Heart right ventricle (tissue), 16 donors: ENCODE measurements at regions not wholly inside any gene's neighbourhood (a gene's known extent, or its start where the extent isn't known, plus 50 kb on each side); places are given as distances from the start of the nearest gene placed in this dataset.
"Not testable (repeated sequence)": the region's sequence is repeated elsewhere in the genome, so short reads cannot be mapped to it uniquely, and the experiment has no call there.

Source experiments
- ATAC-seq, 8 donors: fragments of 200-7000 bp; cut with Tn5 transposase; one replicate each; pipeline ENCODE4 v1.9.1; 2020; ENCODE audit warnings: mild to moderate bottlenecking in 8 of 8, moderate library complexity in 8 of 8, moderate number of reproducible peaks in 1 of 8
- DNase-seq, 2 donors: peaks; one replicate each; pipeline ENCODE4 v3.0.0-alpha.2; 2020
- H3K27ac ChIP-seq, 10 donors: fragments of 200-600 bp; sonication (generic) in 2 of 10; one replicate each; pipeline versions ENCODE4 v1.5.0 to v1.8.0; 2020 to 2022; ENCODE audit warnings: mild to moderate bottlenecking in 3 of 10
- H3K27me3 ChIP-seq, 7 donors: fragments of 200-600 bp; one replicate each; pipeline ENCODE4 v1.8.0; 2021 to 2022; ENCODE audit warnings: mild to moderate bottlenecking in 2 of 7
- H3K36me3 ChIP-seq, 9 donors: fragments of 200-600 bp; sonication (generic) in 1 of 9; one replicate each; pipeline versions ENCODE4 v1.5.0 to v1.8.0; 2020 to 2022; ENCODE audit warnings: mild to moderate bottlenecking in 2 of 9
- H3K4me1 ChIP-seq, 9 donors: fragments of 200-600 bp; sonication (generic) in 1 of 9; one replicate each; pipeline versions ENCODE4 v1.5.0 to v1.8.0; 2020 to 2022; ENCODE audit warnings: mild to moderate bottlenecking in 4 of 9
- H3K4me3 ChIP-seq, 10 donors: fragments of 200-600 bp; sonication (generic) in 2 of 10; one replicate each; pipeline versions ENCODE4 v1.5.0 to v1.8.0; 2020 to 2022; ENCODE audit warnings: mild to moderate bottlenecking in 7 of 10, moderate library complexity in 2 of 10
- H3K9me3 ChIP-seq, 11 donors: fragments of 200-600 bp in 10 of 11; sonication (generic) in 2 of 11; one replicate each; pipeline versions ENCODE4 v1.5.0 to v1.8.0; 2013 to 2022; ENCODE audit warnings: mild to moderate bottlenecking in 2 of 11, control low read depth in 1 of 11, moderate library complexity in 1 of 11
- WGBS, 2 donors: extraction: QIAGEN DNeasy Blood & Tissue Kit; methylation state at CpG; one replicate each; pipeline ENCODE4 v1.1.7; 2013; ENCODE audit warnings: inconsistent platforms in 1 of 2; 5-methylcytosine and 5-hydroxymethylcytosine counted together
- intact Hi-C, 10 donors: fragments of 100-400 bp; cut with DNase I; formaldehyde crosslinking; loops; one replicate each; pipeline versions ENCODE4 v1.11.1 to v1.14.2; 2022
- TF ChIP-seq, protein P1 (sequence below), 9 donors: fragments of 200-600 bp; sonication (generic) in 2 of 9; IDR thresholded peaks; one replicate each; pipeline versions ENCODE4 v1.5.0 to v1.8.0; 2021 to 2022; ENCODE audit warnings: antibody characterized with exemption in 9 of 9, mild to moderate bottlenecking in 5 of 9, moderate library complexity in 1 of 9
- donor health status: Arrhythmogenic right ventricular cardiomyopathy.
- donor health status: ischemic (EF 13 %, LVEDD 7.1; RV severe dilation, severe dysfunction).
- donor health status: healthy with polysubstance abuse.
- donor health status: DM: no; HTN: yes; CAD: no.
- donor health status: DM: no; HTN: no; CAD: no.
- donor health status: ischemic (EF 25% LVEDD 6.9; RV normal size, moderate dysfunction).
- donor health status: ischemic (EF 25% LVEDD 5.7; RV mildly dilated, moderate dysfunction).
- donor health status: healthy.
- donor health status: DM: yes; HTN: yes; CAD: no.
- donor health status: Ischemic cardiomyopathy.
- donor health status: ischemic (EF 35%, LVEDD 5.7; RV mildly dilated, moderate dysfunction).
- donor health status: nonischemic (EF 11% LVEDD 7.7; RV severe dilation, severe dysfunction).
- donor health status: DM: yes; HTN: yes; CAD: no.
- donor health status: PGD.
- donor health status: ischemic (EF 29% LVEDD 5.4; RV normal size, mild dysfunction).
- donor health status: nonischemic (EF 23%, LVEDD 6.1; RV moderate dilation, normal function).

GRCh38 chr13:107801621-107802020 is 413.7 kb downstream of the LIG4 start:
- TF ChIP-seq, protein P1, sequence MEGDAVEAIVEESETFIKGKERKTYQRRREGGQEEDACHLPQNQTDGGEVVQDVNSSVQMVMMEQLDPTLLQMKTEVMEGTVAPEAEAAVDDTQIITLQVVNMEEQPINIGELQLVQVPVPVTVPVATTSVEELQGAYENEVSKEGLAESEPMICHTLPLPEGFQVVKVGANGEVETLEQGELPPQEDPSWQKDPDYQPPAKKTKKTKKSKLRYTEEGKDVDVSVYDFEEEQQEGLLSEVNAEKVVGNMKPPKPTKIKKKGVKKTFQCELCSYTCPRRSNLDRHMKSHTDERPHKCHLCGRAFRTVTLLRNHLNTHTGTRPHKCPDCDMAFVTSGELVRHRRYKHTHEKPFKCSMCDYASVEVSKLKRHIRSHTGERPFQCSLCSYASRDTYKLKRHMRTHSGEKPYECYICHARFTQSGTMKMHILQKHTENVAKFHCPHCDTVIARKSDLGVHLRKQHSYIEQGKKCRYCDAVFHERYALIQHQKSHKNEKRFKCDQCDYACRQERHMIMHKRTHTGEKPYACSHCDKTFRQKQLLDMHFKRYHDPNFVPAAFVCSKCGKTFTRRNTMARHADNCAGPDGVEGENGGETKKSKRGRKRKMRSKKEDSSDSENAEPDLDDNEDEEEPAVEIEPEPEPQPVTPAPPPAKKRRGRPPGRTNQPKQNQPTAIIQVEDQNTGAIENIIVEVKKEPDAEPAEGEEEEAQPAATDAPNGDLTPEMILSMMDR (IDR thresholded peaks at IDR 0.05): no peak
- H3K9me3 ChIP-seq: no peaks in the 10 kb centered on the region
- no peak for ATAC-seq
- DNase-seq: no peak
- H3K27ac ChIP-seq: no peak overlapping the region
- H3K27me3 ChIP-seq: no peaks in the 10 kb centered on the region
- 76% methylated on average over 9 of the region's 9 CpGs for WGBS, 2 donors
- no peak overlapping the region for H3K4me3 ChIP-seq
- H3K4me1 ChIP-seq: no peaks in the 10 kb centered on the region
- intact Hi-C loops: no loop called here
- no peaks in the 10 kb centered on the region for H3K36me3 ChIP-seq

DNA sequence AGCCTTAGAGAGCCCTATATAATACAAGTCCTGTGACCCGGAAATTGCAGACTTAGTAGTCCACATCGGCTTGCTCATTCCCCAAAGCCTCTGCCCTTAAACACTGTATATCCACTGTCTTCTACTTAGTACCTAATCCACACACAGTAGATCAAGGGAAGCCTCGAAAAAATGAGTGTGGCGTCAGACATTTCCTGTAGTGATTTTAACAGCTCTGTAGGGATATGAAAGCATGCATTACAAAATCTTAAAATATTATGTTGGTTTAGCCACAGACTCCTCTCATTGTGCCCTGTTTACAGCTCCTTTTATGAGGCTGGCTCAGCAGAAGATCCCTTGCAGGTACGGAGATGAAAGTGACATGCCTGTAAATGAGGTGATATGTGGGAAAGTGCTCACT is 416.3 kb downstream of the LIG4 start:
- no peaks in the 10 kb centered on the region for H3K9me3 ChIP-seq
- no peak for DNase-seq
- H3K4me3 ChIP-seq: no peak overlapping the region
- intact Hi-C loops: no loop called here
- H3K27ac ChIP-seq: no peak overlapping the region
- ATAC-seq: no peak
- TF ChIP-seq, protein P1 (IDR thresholded peaks at IDR 0.05): no peak
- WGBS, 2 donors: 35 to 45% methylated on average over 5 of the region's 5 CpGs
- no peaks in the 10 kb centered on the region for H3K27me3 ChIP-seq
- no peaks in the 10 kb centered on the region for H3K4me1 ChIP-seq
- H3K36me3 ChIP-seq: no peaks in the 10 kb centered on the region

GRCh38 chr13:107790397-107790796 is 424.9 kb downstream of the LIG4 start:
- WGBS, 2 donors: 87 to 88% methylated on average over 1 of the region's 1 CpG
- Histone ChIP-seq H3K36me3 (no peaks in the 10 kb centered on the region), H3K27ac (no peak overlapping the region), H3K27me3 (no peaks in the 10 kb centered on the region), H3K4me1 (no peaks in the 10 kb centered on the region), H3K4me3 (no peak overlapping the region), H3K9me3 (peaks cover 0 to 8% (median 0%) of the 10 kb centered on the region in 11 donors)
- no peak for ATAC-seq
- intact Hi-C loops: no loop called here
- TF ChIP-seq, protein P1 (IDR thresholded peaks at IDR 0.05): no peak
- DNase-seq: no peak

DNA sequence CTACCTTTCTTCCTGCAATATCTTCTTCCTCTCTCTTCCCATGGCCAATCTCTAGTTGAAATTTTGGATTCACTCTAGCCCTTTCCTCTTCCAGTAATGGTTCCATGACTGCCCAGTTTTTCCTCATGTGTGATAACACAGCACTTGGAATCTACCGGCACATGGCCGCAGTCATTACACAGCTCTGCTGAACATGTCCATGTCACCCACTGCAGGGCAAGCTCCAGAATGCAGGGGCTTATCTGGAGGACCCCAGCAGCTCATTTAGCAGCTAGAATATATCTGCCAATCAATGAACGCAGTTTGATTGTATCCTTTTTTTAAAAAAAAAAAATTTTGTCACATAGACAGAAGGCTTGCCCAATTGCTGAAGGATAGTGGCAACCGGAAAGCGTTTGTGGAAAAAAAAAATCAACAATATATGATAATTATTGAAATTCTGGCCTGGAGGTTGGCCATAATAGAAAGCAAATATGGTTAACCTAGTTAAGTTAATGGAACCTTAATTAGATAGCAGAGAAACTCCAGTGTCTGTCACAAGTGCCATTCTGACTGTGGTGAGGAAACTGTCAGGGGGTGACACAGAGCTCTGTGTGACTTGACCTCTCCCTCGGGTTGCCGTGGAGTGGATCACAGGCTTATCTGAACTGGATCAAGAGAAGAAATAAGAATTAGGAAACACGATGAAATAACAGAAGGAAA is 426.7 kb downstream of the LIG4 start:
- H3K27ac ChIP-seq: no peak overlapping the region
- H3K36me3 ChIP-seq: no peaks in the 10 kb centered on the region
- intact Hi-C loops: no loop called here
- no peak for ATAC-seq
- H3K9me3 ChIP-seq: peaks cover 0 to 11% (median 0%) of the 10 kb centered on the region in 11 donors
- TF ChIP-seq, protein P1 (IDR thresholded peaks at IDR 0.05): no peak
- no peak overlapping the region for H3K4me3 ChIP-seq
- 75 to 76% methylated on average over 8 of the region's 8 CpGs for WGBS, 2 donors
- H3K27me3 ChIP-seq: no peaks in the 10 kb centered on the region
- DNase-seq: no peak
- no peaks in the 10 kb centered on the region for H3K4me1 ChIP-seq

DNA sequence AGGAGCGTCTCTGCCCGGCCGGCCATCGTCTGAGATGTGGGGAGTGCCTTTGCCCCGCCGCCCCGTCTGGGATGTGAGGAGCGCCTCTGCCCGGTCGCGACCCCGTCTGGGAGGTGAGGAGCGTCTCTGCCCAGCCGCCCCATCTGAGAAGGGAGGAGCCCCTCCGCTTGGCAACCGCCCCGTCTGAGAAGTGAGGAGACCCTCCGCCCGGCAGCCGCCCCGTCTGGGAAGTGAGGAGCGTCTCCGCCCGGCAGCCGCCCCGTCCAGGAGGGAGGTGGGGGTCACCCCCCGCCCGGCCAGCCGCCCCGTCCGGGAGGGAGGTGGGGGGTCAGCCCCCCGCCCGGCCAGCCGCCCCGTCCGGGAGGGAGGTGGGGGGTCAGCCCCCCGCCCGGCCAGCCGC is 432.7 kb downstream of the LIG4 start:
- H3K4me3 ChIP-seq, intact Hi-C loops, H3K4me1 ChIP-seq, H3K36me3 ChIP-seq, H3K27me3 ChIP-seq, H3K27ac ChIP-seq, DNase-seq, ATAC-seq: not testable (repeated sequence)
- WGBS, 2 donors: 91 to 96% methylated on average over 12 to 36 of the region's 39 CpGs
- H3K9me3 ChIP-seq: peaks cover 0 to 11% (median 0%) of the 10 kb centered on the region in 11 donors
